Cardiac muscle cell (in vitro differentiated cells and primary cell): ENCODE measurements at regions not wholly inside any gene's neighbourhood (a gene's known extent, or its start where the extent isn't known, plus 50 kb on each side); places are given as distances from the start of the nearest gene placed in this dataset.
A peak's percentile ranks its signal among the peaks of the same experiment; 100 is the strongest.

Source experiments
- DNase-seq, 2 donors: peaks; one replicate each; pipeline versions ENCODE4 v3.0.0 to v3.0.0-alpha.2; 2010 to 2017; ENCODE audit warnings: low read depth in 1 of 2, low spot score in 1 of 2
- H3K27ac ChIP-seq: fragments of 200-600 bp; sonication (generic); 2 replicates; pipeline ENCODE4 v1.5.1; 2016
- H3K27me3 ChIP-seq: fragments of 200-600 bp; sonication (generic); 2 replicates; pipeline ENCODE4 v1.6.0; 2016; ENCODE audit warnings: control low read depth
- H3K36me3 ChIP-seq: fragments of 200-600 bp; sonication (generic); 2 replicates; pipeline ENCODE4 v1.5.1; 2016; ENCODE audit warnings: control low read depth
- H3K4me1 ChIP-seq: fragments of 200-600 bp; sonication (generic); 2 replicates; pipeline ENCODE4 v1.8.1; 2017; ENCODE audit warnings: low read depth, mild to moderate bottlenecking, mixed run types
- H3K4me3 ChIP-seq: fragments of 200-600 bp; sonication (generic); 2 replicates; pipeline ENCODE4 v1.5.1; 2016; ENCODE audit warnings: mild to moderate bottlenecking
- H3K9me3 ChIP-seq: fragments of 200-600 bp; sonication (generic); 2 replicates; pipeline ENCODE4 v1.5.1; 2017; ENCODE audit warnings: low read depth, mild to moderate bottlenecking, control low read depth
- CTCF ChIP-seq: IDR thresholded peaks from 2 replicates; pipeline ENCODE4 v1.5.1; 2012; ENCODE audit warnings: low read depth, mild to moderate bottlenecking, low read length

GRCh38 chr2:136373841-136374240 is 255.9 kb upstream of the CXCR4 start:
- no peaks in the 10 kb centered on the region for H3K27me3 ChIP-seq
- DNase-seq = no peak
- H3K4me3 ChIP-seq = no peak overlapping the region
- no peaks in the 10 kb centered on the region for H3K4me1 ChIP-seq
- H3K9me3 ChIP-seq = no peaks in the 10 kb centered on the region
- no peak for TF ChIP-seq CTCF
- H3K36me3 ChIP-seq = no peaks in the 10 kb centered on the region
- H3K27ac ChIP-seq = no peak overlapping the region

GRCh38 chr2:136373029-136373428 is 255.1 kb upstream of the CXCR4 start:
- no peak overlapping the region for H3K27ac ChIP-seq

GRCh38 chr2:136363900-136364299 is 246.0 kb upstream of the CXCR4 start:
- no peaks in the 10 kb centered on the region for H3K9me3 ChIP-seq
- no peak overlapping the region for H3K4me3 ChIP-seq
- H3K36me3 ChIP-seq = no peaks in the 10 kb centered on the region
- no peak overlapping the region for H3K27ac ChIP-seq
- no peaks in the 10 kb centered on the region for H3K4me1 ChIP-seq
- no peak for TF ChIP-seq CTCF
- H3K27me3 ChIP-seq = no peaks in the 10 kb centered on the region
- DNase-seq = peak in 1 of 2 donors; percentile 10

More at GRCh38 chr2:136373029-136373428, 255.1 kb upstream of the CXCR4 start:
- no peak for TF ChIP-seq CTCF
- Histone ChIP-seq H3K36me3 (no peaks in the 10 kb centered on the region), H3K9me3 (no peaks in the 10 kb centered on the region), H3K27me3 (no peaks in the 10 kb centered on the region), H3K4me3 (no peak overlapping the region), H3K4me1 (no peaks in the 10 kb centered on the region)
- no peak for DNase-seq

- Histone ChIP-seq H3K27ac (no peak overlapping the region), H3K27me3 (no peaks in the 10 kb centered on the region), H3K9me3 (no peaks in the 10 kb centered on the region), H3K36me3 (no peaks in the 10 kb centered on the region), H3K4me1 (no peaks in the 10 kb centered on the region), H3K4me3 (no peak overlapping the region)
- no peak for DNase-seq
- TF ChIP-seq CTCF = no peak
Observed at GRCh38 chr2:136363470-136363869, 245.5 kb upstream of the CXCR4 start.

- Histone ChIP-seq H3K4me1 (no peaks in the 10 kb centered on the region), H3K27me3 (no peaks in the 10 kb centered on the region), H3K36me3 (no peaks in the 10 kb centered on the region), H3K27ac (no peak overlapping the region), H3K4me3 (no peak overlapping the region), H3K9me3 (no peaks in the 10 kb centered on the region)
- TF ChIP-seq CTCF = no peak
- DNase-seq = no peak
Observed at GRCh38 chr2:136362676-136363390, 244.9 kb upstream of the CXCR4 start.
